Sigmoid colon (tissue), 3 donors: ENCODE measurements at regions not wholly inside any gene's neighbourhood (a gene's known extent, or its start where the extent isn't known, plus 50 kb on each side); places are given as distances from the start of the nearest gene placed in this dataset.

Source experiments
- CTCF ChIP-seq, 4 experiments: fragments of 450-650 bp in 3 of 4; fragments of 200-600 bp in 1 of 4; IDR thresholded peaks; one replicate each; pipeline ENCODE4 v1.5.1; 2016 to 2019; ENCODE audit warnings: antibody characterized with exemption in 4 of 4, mild to moderate bottlenecking in 3 of 4, moderate library complexity in 2 of 4
- POLR2A ChIP-seq, 2 donors: fragments of 450-650 bp; IDR thresholded peaks; one replicate each; pipeline ENCODE4 v1.6.1; 2016; ENCODE audit warnings: antibody characterized with exemption in 2 of 2, mild to moderate bottlenecking in 2 of 2, moderate library complexity in 2 of 2

- TF ChIP-seq POLR2A (IDR thresholded peaks at IDR 0.05), result no peak
- no peak for TF ChIP-seq CTCF (IDR thresholded peaks at IDR 0.05)
Observed at GRCh38 chr5:82399111-82399510, 121.0 kb upstream of the RPS23 start.
